ENCODE measurements at regions not wholly inside any gene's neighbourhood (a gene's known extent, or its start where the extent isn't known, plus 50 kb on each side); places are given as distances from the start of the nearest gene placed in this dataset.

GRCh38 chr18:57947117-57947516 is 96.9 kb upstream of the NEDD4L start:
- H3K9me3 ChIP-seq (ENCODE audit: control insufficient read depth in 1 of 2, insufficient read depth in 1 of 2, low read depth in 1 of 2, low read length in 2 of 2) = no peaks in the 10 kb centered on the region
- no peak for TF ChIP-seq EZH2phosphoT487 (IDR thresholded peaks at IDR 0.05; ENCODE audit: borderline replicate concordance)
- no peak for TF ChIP-seq ELF1 (IDR thresholded peaks at IDR 0.05; ENCODE audit: borderline replicate concordance, low read depth)
- no peak for TF ChIP-seq MAX (IDR thresholded peaks at IDR 0.05)
- no peak for TF ChIP-seq RAD21 (IDR thresholded peaks at IDR 0.05; ENCODE audit: low read depth)
- TF ChIP-seq REST (IDR thresholded peaks at IDR 0.05; ENCODE audit: low read depth) = no peak
- no peak for TF ChIP-seq SIN3A (IDR thresholded peaks at IDR 0.05; ENCODE audit: low read depth)
- TF ChIP-seq JUND (IDR thresholded peaks at IDR 0.05) = no peak
- no peak for TF ChIP-seq POLR2AphosphoS5 (IDR thresholded peaks at IDR 0.05; ENCODE audit: low read depth, low read length)
- no peak for TF ChIP-seq ATF3 (IDR thresholded peaks at IDR 0.05)
- no peak for TF ChIP-seq ZBTB33 (IDR thresholded peaks at IDR 0.05; ENCODE audit: extremely low read depth, insufficient replicate concordance, low read length)
- no peak for TF ChIP-seq YY1 (IDR thresholded peaks at IDR 0.05; ENCODE audit: extremely low read depth, insufficient replicate concordance, low read depth, low read length)
- TF ChIP-seq POLR2A (IDR thresholded peaks at IDR 0.05; ENCODE audit: borderline replicate concordance, extremely low read depth, insufficient read depth, insufficient read length) = no peak
- TF ChIP-seq ZNF274 (IDR thresholded peaks at IDR 0.05; ENCODE audit: low read depth, low read length) = no peak
- no peaks in the 10 kb centered on the region for H3K27me3 ChIP-seq (ENCODE audit: insufficient read depth, low read length)
- no peak overlapping the region for H3K27ac ChIP-seq (ENCODE audit: low read depth, low read length)
- no peak for DNase-seq (ENCODE audit: low read depth, low spot score)
- ChIA-PET RAD21 (ENCODE audit: low non-redundant PET in 1 of 2, low total read pairs in 2 of 2, uncharacterized antibody in 2 of 2, unreplicated experiment in 2 of 2) (interaction anchor here in 1 of 2 experiments (0.6 kb wide), 1 partner anchor 50 kb away, joined by 3 read pairs; no protein-coding TSS in a partner anchor), POLR2A (no interaction called here), CTCF (no interaction called here)
- no TSS peak for BruUV-seq (replicated peaks)
- ATAC-seq = no peak
- no peak overlapping the region for H3K4me3 ChIP-seq (replicated peaks in 1 of 2; ENCODE audit: low read depth in 1 of 2, low read length in 2 of 2)
- no peak overlapping the region for H3K4me2 ChIP-seq (ENCODE audit: low read length)
- no peak overlapping the region for H3K9ac ChIP-seq (ENCODE audit: low read length)
- no peaks in the 10 kb centered on the region for H3K36me3 ChIP-seq (ENCODE audit: control insufficient read depth in 1 of 2, insufficient read depth in 2 of 2, low read length in 2 of 2)
- H3K4me1 ChIP-seq (ENCODE audit: control insufficient read depth in 1 of 2, insufficient read depth in 2 of 2, low read length in 2 of 2) = 0 out of 4 replicates have a peak, but pooled peaks cover 0 to 5% of the 10 kb centered on the region in 2 experiments
- intact Hi-C loops (cut with micrococcal nuclease) = no loop called here
- H2AFZ ChIP-seq (ENCODE audit: low read depth, low read length, poor library complexity, severe bottlenecking) = no peak overlapping the region
- H4K20me1 ChIP-seq (ENCODE audit: insufficient read depth) = no peaks in the 10 kb centered on the region
- no peaks in the 10 kb centered on the region for H3K9me2 ChIP-seq (ENCODE audit: insufficient read depth)
- H3K79me2 ChIP-seq (ENCODE audit: insufficient read depth, low read length) = no peaks in the 10 kb centered on the region
